ENCODE measurements at regions not wholly inside any gene's neighbourhood (a gene's known extent, or its start where the extent isn't known, plus 50 kb on each side); places are given as distances from the start of the nearest gene placed in this dataset.

GRCh38 chr2:38496927-38497669, 105.6 kb downstream of the HNRNPLL start (continued):
- TF ChIP-seq HNF1A (IDR thresholded peaks at IDR 0.05; ENCODE audit: low read depth), result 0 out of 2 replicates have a peak, but pooled peaks have one; percentile 21
- TF ChIP-seq HNF1A (CRISPR knock-in tag; IDR thresholded peaks at IDR 0.05; ENCODE audit: borderline replicate concordance), result peak; percentile 68; the same call in 1 of the 2 replicates
- TF ChIP-seq BORCS8-MEF2B (CRISPR knock-in tag; IDR thresholded peaks at IDR 0.05), result peak; percentile 39; the same call in 1 of the 2 replicates
- no peak for TF ChIP-seq ZNF24 (IDR thresholded peaks at IDR 0.05)
- TF ChIP-seq KDM5A (IDR thresholded peaks at IDR 0.05; ENCODE audit: borderline replicate concordance, low read length), result no peak
- TF ChIP-seq RAD51 (IDR thresholded peaks at IDR 0.05; ENCODE audit: borderline replicate concordance), result no peak
- 0 out of 2 replicates have a peak, but pooled peaks have one; percentile 48 for TF ChIP-seq PRMT3 (CRISPR knock-in tag; IDR thresholded peaks at IDR 0.05; ENCODE audit: borderline replicate concordance, low read depth)
- TF ChIP-seq SALL2 (CRISPR knock-in tag; IDR thresholded peaks at IDR 0.05), result peak; percentile 68; the same call in 1 of the 2 replicates
- TF ChIP-seq MED13 (CRISPR knock-in tag; IDR thresholded peaks at IDR 0.05), result peak; percentile 50; the same call in 1 of the 2 replicates
- peak; percentile 86; the same call in 1 of the 2 replicates for TF ChIP-seq ESRRA (CRISPR knock-in tag; IDR thresholded peaks at IDR 0.05; ENCODE audit: low read depth)
- no peak for TF ChIP-seq ZNF615 (CRISPR knock-in tag; IDR thresholded peaks at IDR 0.05; ENCODE audit: borderline replicate concordance)
- TF ChIP-seq ZNF333 (CRISPR knock-in tag; IDR thresholded peaks at IDR 0.05; ENCODE audit: borderline replicate concordance), result no peak
- TF ChIP-seq CHCHD3 (CRISPR knock-in tag; IDR thresholded peaks at IDR 0.05), result no peak
- TF ChIP-seq U2AF2 (IDR thresholded peaks at IDR 0.05; ENCODE audit: low read depth, low read length), result no peak
- no peak for TF ChIP-seq PLRG1 (conservative IDR thresholded peaks at IDR 0.05)
- peak; percentile 47 for TF ChIP-seq PHF8 (CRISPR knock-in tag; IDR thresholded peaks at IDR 0.05)
- TF ChIP-seq ZSCAN12 (CRISPR knock-in tag; IDR thresholded peaks at IDR 0.05), result no peak
- peak; percentile 52; the same call in 1 of the 2 replicates for TF ChIP-seq CBFB (CRISPR knock-in tag; IDR thresholded peaks at IDR 0.05)
- TF ChIP-seq ZMYM2 (CRISPR knock-in tag; IDR thresholded peaks at IDR 0.05), result 0 out of 2 replicates have a peak, but pooled peaks have one; percentile 18
- TF ChIP-seq ZNF30 (CRISPR knock-in tag; IDR thresholded peaks at IDR 0.05), result no peak
- TF ChIP-seq RBAK (CRISPR knock-in tag; IDR thresholded peaks at IDR 0.05), result no peak
- TF ChIP-seq MIXL1 (CRISPR knock-in tag; IDR thresholded peaks at IDR 0.05), result no peak
- no peak for TF ChIP-seq ZNF850 (CRISPR knock-in tag; conservative IDR thresholded peaks at IDR 0.05)
- TF ChIP-seq IRF1 (CRISPR knock-in tag; IDR thresholded peaks at IDR 0.05; ENCODE audit: low read depth), result no peak
- TF ChIP-seq ZMAT5 (CRISPR knock-in tag; IDR thresholded peaks at IDR 0.05; ENCODE audit: borderline replicate concordance, low read depth), result no peak
- no peak for TF ChIP-seq NFYC (CRISPR knock-in tag; IDR thresholded peaks at IDR 0.05)
